Stimulated activated memory B cell treated with anti-CD40 and anti-IgM and Interleukin-4, amounts not matched to agents 10 μg/mL and 1 μg/mL and 100 μg/mL, for 72 hours (primary cell): ENCODE measurements at regions not wholly inside any gene's neighbourhood (a gene's known extent, or its start where the extent isn't known, plus 50 kb on each side); places are given as distances from the start of the nearest gene placed in this dataset.
"Not testable (repeated sequence)": the region's sequence is repeated elsewhere in the genome, so short reads cannot be mapped to it uniquely, and the experiment has no call there.

Experiments used
- ATAC-seq: fragments of 150-1000 bp; cut with Tn5 transposase; 2 replicates; pipeline ENCODE4 v1.10.0; 2021
- H3K27ac Mint-ChIP-seq: one replicate; pipeline ENCODE4 v1.8.0; 2022; ENCODE audit warnings: mild to moderate bottlenecking, mixed read lengths
- H3K27me3 Mint-ChIP-seq: one replicate; pipeline ENCODE4 v1.8.0; 2022; ENCODE audit warnings: mixed read lengths
- H3K36me3 Mint-ChIP-seq: one replicate; pipeline ENCODE4 v1.8.0; 2022; ENCODE audit warnings: mixed read lengths
- H3K4me1 Mint-ChIP-seq: one replicate; pipeline ENCODE4 v1.8.0; 2022; ENCODE audit warnings: mixed read lengths
- H3K4me3 Mint-ChIP-seq: one replicate; pipeline ENCODE4 v1.8.0; 2022; ENCODE audit warnings: mild to moderate bottlenecking, moderate library complexity, mixed read lengths
- H3K9me3 Mint-ChIP-seq: one replicate; pipeline ENCODE4 v1.8.0; 2022; ENCODE audit warnings: mixed read lengths

GRCh38 chr12:115285429-115285828 is 601.5 kb upstream of the TBX3 start:
- H3K27me3 Mint-ChIP-seq, H3K9me3 Mint-ChIP-seq, H3K36me3 Mint-ChIP-seq, H3K4me1 Mint-ChIP-seq, H3K27ac Mint-ChIP-seq, H3K4me3 Mint-ChIP-seq, ATAC-seq: not testable (repeated sequence)

GRCh38 chr12:115273456-115273855 is 589.5 kb upstream of the TBX3 start:
- Mint-ChIP-seq H3K4me3 (no peak overlapping the region), H3K27ac (no peak overlapping the region), H3K9me3 (no peaks in the 10 kb centered on the region), H3K4me1 (no peaks in the 10 kb centered on the region), H3K27me3 (no peaks in the 10 kb centered on the region), H3K36me3 (no peaks in the 10 kb centered on the region)
- ATAC-seq = no peak

- no peak for ATAC-seq
- H3K4me1 Mint-ChIP-seq = no peaks in the 10 kb centered on the region
- no peaks in the 10 kb centered on the region for H3K36me3 Mint-ChIP-seq
- H3K27me3 Mint-ChIP-seq = no peaks in the 10 kb centered on the region
- peaks cover 3% of the 10 kb centered on the region for H3K9me3 Mint-ChIP-seq
- H3K4me3 Mint-ChIP-seq = no peak overlapping the region
- no peak overlapping the region for H3K27ac Mint-ChIP-seq
Observed at GRCh38 chr12:115268451-115268850, 584.5 kb upstream of the TBX3 start.

- Mint-ChIP-seq H3K27ac (no peak overlapping the region), H3K4me1 (no peaks in the 10 kb centered on the region), H3K9me3 (peaks cover 3% of the 10 kb centered on the region), H3K4me3 (no peak overlapping the region), H3K27me3 (no peaks in the 10 kb centered on the region), H3K36me3 (no peaks in the 10 kb centered on the region)
- ATAC-seq = no peak
Observed at GRCh38 chr12:115267891-115268290, 583.9 kb upstream of the TBX3 start.

GRCh38 chr12:115267464-115267863 is 583.5 kb upstream of the TBX3 start:
- no peak for ATAC-seq
- Mint-ChIP-seq H3K9me3 (peaks cover 3% of the 10 kb centered on the region), H3K27ac (no peak overlapping the region), H3K4me3 (no peak overlapping the region), H3K27me3 (no peaks in the 10 kb centered on the region), H3K4me1 (no peaks in the 10 kb centered on the region), H3K36me3 (no peaks in the 10 kb centered on the region)

- no peaks in the 10 kb centered on the region for H3K36me3 Mint-ChIP-seq
- no peak for ATAC-seq
- H3K27me3 Mint-ChIP-seq = no peaks in the 10 kb centered on the region
- H3K9me3 Mint-ChIP-seq = peaks cover 3% of the 10 kb centered on the region
- H3K4me3 Mint-ChIP-seq = no peak overlapping the region
- no peaks in the 10 kb centered on the region for H3K4me1 Mint-ChIP-seq
- H3K27ac Mint-ChIP-seq = no peak overlapping the region
Observed at GRCh38 chr12:115264605-115265004, 580.6 kb upstream of the TBX3 start.

- H3K27me3 Mint-ChIP-seq = no peaks in the 10 kb centered on the region
- H3K27ac Mint-ChIP-seq = no peak overlapping the region
- no peaks in the 10 kb centered on the region for H3K36me3 Mint-ChIP-seq
- H3K9me3 Mint-ChIP-seq = peaks cover 3% of the 10 kb centered on the region
- H3K4me1 Mint-ChIP-seq = no peaks in the 10 kb centered on the region
- no peak overlapping the region for H3K4me3 Mint-ChIP-seq
- ATAC-seq = no peak
Observed at GRCh38 chr12:115261691-115262398, 577.9 kb upstream of the TBX3 start.

- Mint-ChIP-seq H3K27me3 (no peaks in the 10 kb centered on the region), H3K9me3 (peaks cover 3% of the 10 kb centered on the region), H3K36me3 (no peaks in the 10 kb centered on the region), H3K4me1 (no peaks in the 10 kb centered on the region), H3K4me3 (no peak overlapping the region), H3K27ac (no peak overlapping the region)
- ATAC-seq = no peak
Observed at GRCh38 chr12:115260762-115261675, 577.0 kb upstream of the TBX3 start.

GRCh38 chr12:115259968-115260747 is 576.2 kb upstream of the TBX3 start:
- no peak for ATAC-seq
- Mint-ChIP-seq H3K4me3 (no peak overlapping the region), H3K9me3 (peaks cover 3% of the 10 kb centered on the region), H3K27me3 (no peaks in the 10 kb centered on the region), H3K27ac (no peak overlapping the region), H3K36me3 (no peaks in the 10 kb centered on the region), H3K4me1 (no peaks in the 10 kb centered on the region)

GRCh38 chr12:115257791-115258190 is 573.8 kb upstream of the TBX3 start:
- Mint-ChIP-seq H3K36me3 (no peaks in the 10 kb centered on the region), H3K9me3 (peaks cover under 1% of the 10 kb centered on the region), H3K4me1 (no peaks in the 10 kb centered on the region), H3K27me3 (no peaks in the 10 kb centered on the region), H3K4me3 (no peak overlapping the region), H3K27ac (no peak overlapping the region)
- ATAC-seq = no peak

- peaks cover 11% of the 10 kb centered on the region for H3K9me3 Mint-ChIP-seq
- H3K4me3 Mint-ChIP-seq = no peak overlapping the region
- H3K4me1 Mint-ChIP-seq = no peaks in the 10 kb centered on the region
- ATAC-seq = no peak
- no peak overlapping the region for H3K27ac Mint-ChIP-seq
- no peaks in the 10 kb centered on the region for H3K27me3 Mint-ChIP-seq
- H3K36me3 Mint-ChIP-seq = no peaks in the 10 kb centered on the region
Observed at GRCh38 chr12:115255962-115256361, 572.0 kb upstream of the TBX3 start.

GRCh38 chr12:115255257-115255656 is 571.3 kb upstream of the TBX3 start:
- Mint-ChIP-seq H3K27me3 (no peaks in the 10 kb centered on the region), H3K4me1 (no peaks in the 10 kb centered on the region), H3K9me3 (peaks cover 12% of the 10 kb centered on the region), H3K36me3 (no peaks in the 10 kb centered on the region), H3K27ac (no peak overlapping the region), H3K4me3 (no peak overlapping the region)
- no peak for ATAC-seq

- no peak overlapping the region for H3K4me3 Mint-ChIP-seq
- H3K4me1 Mint-ChIP-seq = no peaks in the 10 kb centered on the region
- no peak overlapping the region for H3K27ac Mint-ChIP-seq
- no peak for ATAC-seq
- no peaks in the 10 kb centered on the region for H3K27me3 Mint-ChIP-seq
- peaks cover 12% of the 10 kb centered on the region for H3K9me3 Mint-ChIP-seq
- no peaks in the 10 kb centered on the region for H3K36me3 Mint-ChIP-seq
Observed at GRCh38 chr12:115253049-115253448, 569.1 kb upstream of the TBX3 start.

GRCh38 chr12:115251727-115252126 is 567.8 kb upstream of the TBX3 start:
- Mint-ChIP-seq H3K27me3 (no peaks in the 10 kb centered on the region), H3K9me3 (peaks cover 12% of the 10 kb centered on the region), H3K4me3 (no peak overlapping the region), H3K27ac (no peak overlapping the region), H3K36me3 (no peaks in the 10 kb centered on the region), H3K4me1 (no peaks in the 10 kb centered on the region)
- ATAC-seq = no peak

- Mint-ChIP-seq H3K36me3 (no peaks in the 10 kb centered on the region), H3K27ac (no peak overlapping the region), H3K4me1 (no peaks in the 10 kb centered on the region), H3K4me3 (no peak overlapping the region), H3K27me3 (no peaks in the 10 kb centered on the region), H3K9me3 (peaks cover 12% of the 10 kb centered on the region)
- no peak for ATAC-seq
Observed at GRCh38 chr12:115249671-115250278, 565.8 kb upstream of the TBX3 start.
